A549 (cell line): ENCODE measurements at regions not wholly inside any gene's neighbourhood (a gene's known extent, or its start where the extent isn't known, plus 50 kb on each side); places are given as distances from the start of the nearest gene placed in this dataset.

Experiments
- CTCF ChIP-seq: fragments of >200 bp; sonication (Bioruptor Twin); formaldehyde crosslinking; IDR thresholded peaks from 3 replicates; pipeline ENCODE4 v1.5.1; 2016
- POLR2A ChIP-seq: IDR thresholded peaks from 2 replicates; pipeline ENCODE4 v1.6.1; 2012; ENCODE audit warnings: mild to moderate bottlenecking, low read length

DNA sequence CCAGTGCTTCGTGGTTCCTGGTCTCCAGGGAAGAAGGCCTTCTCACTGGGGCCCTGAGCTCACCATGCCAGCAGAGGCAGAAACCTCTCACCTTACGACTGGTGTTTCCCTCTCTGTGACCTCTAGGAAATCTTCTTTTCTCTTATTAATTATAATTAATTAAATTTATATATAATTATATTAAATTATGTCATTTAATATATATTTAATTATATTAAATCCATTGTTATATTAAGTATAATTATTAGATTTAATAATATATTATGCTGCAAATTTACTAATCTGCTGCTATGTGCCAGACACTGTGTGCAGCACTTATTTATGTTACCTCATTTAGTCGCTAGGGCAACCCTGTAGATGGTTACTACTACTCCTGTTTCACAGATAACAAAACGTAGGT is 70.3 kb upstream of the MBIP start:
- TF ChIP-seq CTCF (no peak), POLR2A (no peak)
